Keratinocyte (primary cell): ENCODE measurements at regions not wholly inside any gene's neighbourhood (a gene's known extent, or its start where the extent isn't known, plus 50 kb on each side); places are given as distances from the start of the nearest gene placed in this dataset.

Experiments
- CTCF ChIP-seq, 3 experiments: IDR thresholded peaks in 1 of 3; conservative IDR thresholded peaks in 1 of 3; optimal IDR thresholded peaks in 1 of 3; 2 replicates in 2 of 3; 3 replicates in 1 of 3; pipeline versions ENCODE3 to v1.5.1; 2011; ENCODE audit warnings: low read length in 3 of 3, mild to moderate bottlenecking in 3 of 3, moderate library complexity in 2 of 3, control low read depth in 1 of 3, inconsistent platforms in 1 of 3; ENCODE audit not compliant: insufficient read depth in 2 of 3; ENCODE audit errors: extremely low read depth in 1 of 3
- EZH2 ChIP-seq: IDR thresholded peaks from one replicate; pipeline ENCODE4 v1.6.1; 2012; ENCODE audit warnings: inconsistent platforms, mild to moderate bottlenecking, low read length, moderate library complexity

DNA sequence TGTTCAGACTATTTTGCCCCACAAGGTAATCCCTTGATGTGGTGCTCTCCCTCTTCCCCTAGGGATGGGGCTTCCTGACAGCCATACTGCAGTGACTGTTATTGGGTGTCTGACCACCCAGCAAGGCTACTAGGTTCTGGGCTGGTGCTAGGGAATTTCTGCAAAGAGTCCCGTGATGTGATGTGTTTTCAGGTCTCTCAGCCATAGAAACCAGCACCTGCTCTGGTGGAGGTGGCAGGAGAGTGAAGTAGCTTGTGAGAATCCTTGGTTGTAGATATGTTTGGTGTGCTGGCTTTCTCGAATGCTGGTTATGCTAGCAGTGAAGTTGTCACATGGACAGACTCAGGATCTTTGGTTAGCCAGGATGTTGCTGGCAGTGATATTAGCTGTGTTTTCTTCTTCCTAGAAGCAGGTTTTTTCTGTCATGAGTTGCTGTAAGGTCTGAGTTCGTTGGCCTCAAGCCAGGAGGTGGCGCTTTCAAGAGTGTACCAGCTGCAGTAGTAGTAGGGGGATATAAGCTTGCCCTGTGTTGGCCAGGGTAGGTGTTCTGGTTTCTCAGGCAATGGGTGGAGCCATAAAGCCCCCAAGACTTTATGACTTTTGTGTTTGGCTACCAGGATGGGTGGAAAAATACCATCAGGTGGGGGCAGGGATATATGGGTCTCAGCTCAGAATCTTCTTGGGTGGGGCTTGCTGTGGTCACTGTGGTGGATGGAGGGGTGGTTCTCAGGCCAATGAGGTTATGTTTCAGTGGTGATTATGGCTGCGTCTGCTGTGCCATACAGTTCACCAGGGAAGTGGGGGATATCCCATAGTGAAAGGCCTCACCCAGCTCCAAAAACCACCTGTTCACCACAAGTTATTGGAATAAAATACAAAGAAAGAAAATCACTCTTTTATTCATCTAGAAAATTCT, 1112.3 kb downstream of the KCNT2 start:
- TF ChIP-seq CTCF (optimal IDR thresholded peaks at IDR 0.05 in 1 of 3, IDR thresholded peaks at IDR 0.05 in 1 of 3, conservative IDR thresholded peaks at IDR 0.05 in 1 of 3; ENCODE audit: extremely low read depth in 1 of 3, insufficient read depth in 2 of 3, low read length in 3 of 3) (no peak), EZH2 (no peak)
